ENCODE measurements at regions not wholly inside any gene's neighbourhood (a gene's known extent, or its start where the extent isn't known, plus 50 kb on each side); places are given as distances from the start of the nearest gene placed in this dataset.

GRCh38 chr15:66961407-66961884 lies 104.0 kb upstream of the SMAD3 start:
- peak in 1 of 2 donors; percentile 44 for DNase-seq (ENCODE audit: low read depth in 1 of 2, low spot score in 1 of 2)
- Histone ChIP-seq H3K27me3 (no peaks in the 10 kb centered on the region), H3K36me3 (no peaks in the 10 kb centered on the region), H3K27ac (no peak overlapping the region), H3K9me3 (ENCODE audit: low read depth) (no peaks in the 10 kb centered on the region), H3K4me1 (ENCODE audit: low read depth) (no peaks in the 10 kb centered on the region), H3K4me3 (no peak overlapping the region)
- TF ChIP-seq CTCF (IDR thresholded peaks at IDR 0.05; ENCODE audit: low read depth, low read length) = no peak

- DNase-seq (ENCODE audit: low read depth in 1 of 2, low spot score in 1 of 2) = no peak
- Histone ChIP-seq H3K9me3 (ENCODE audit: low read depth) (no peaks in the 10 kb centered on the region), H3K4me1 (ENCODE audit: low read depth) (no peaks in the 10 kb centered on the region), H3K27ac (no peak overlapping the region), H3K27me3 (no peaks in the 10 kb centered on the region), H3K4me3 (no peak overlapping the region), H3K36me3 (no peaks in the 10 kb centered on the region)
- TF ChIP-seq CTCF (IDR thresholded peaks at IDR 0.05; ENCODE audit: low read depth, low read length) = no peak
Observed at GRCh38 chr15:66961901-66962300, 103.5 kb upstream of the SMAD3 start.

- H3K36me3 ChIP-seq = no peaks in the 10 kb centered on the region
- H3K27ac ChIP-seq = no peak overlapping the region
- no peak for DNase-seq (ENCODE audit: low read depth in 1 of 2, low spot score in 1 of 2)
- no peak for TF ChIP-seq CTCF (IDR thresholded peaks at IDR 0.05; ENCODE audit: low read depth, low read length)
- no peaks in the 10 kb centered on the region for H3K27me3 ChIP-seq
- no peak overlapping the region for H3K4me3 ChIP-seq
- H3K4me1 ChIP-seq (ENCODE audit: low read depth) = no peaks in the 10 kb centered on the region
- no peaks in the 10 kb centered on the region for H3K9me3 ChIP-seq (ENCODE audit: low read depth)
Observed at GRCh38 chr15:66962522-66962921, 102.9 kb upstream of the SMAD3 start.

GRCh38 chr15:66963084-66963483 lies 102.3 kb upstream of the SMAD3 start:
- Histone ChIP-seq H3K27me3 (no peaks in the 10 kb centered on the region), H3K4me3 (no peak overlapping the region), H3K9me3 (ENCODE audit: low read depth) (no peaks in the 10 kb centered on the region), H3K36me3 (no peaks in the 10 kb centered on the region), H3K4me1 (ENCODE audit: low read depth) (no peaks in the 10 kb centered on the region), H3K27ac (no peak overlapping the region)
- no peak for DNase-seq (ENCODE audit: low read depth in 1 of 2, low spot score in 1 of 2)
- no peak for TF ChIP-seq CTCF (IDR thresholded peaks at IDR 0.05; ENCODE audit: low read depth, low read length)

- no peaks in the 10 kb centered on the region for H3K27me3 ChIP-seq
- no peak overlapping the region for H3K4me3 ChIP-seq
- H3K27ac ChIP-seq = no peak overlapping the region
- H3K36me3 ChIP-seq = no peaks in the 10 kb centered on the region
- TF ChIP-seq CTCF (IDR thresholded peaks at IDR 0.05; ENCODE audit: low read depth, low read length) = no peak
- DNase-seq (ENCODE audit: low read depth in 1 of 2, low spot score in 1 of 2) = no peak
- H3K4me1 ChIP-seq (ENCODE audit: low read depth) = no peaks in the 10 kb centered on the region
- no peaks in the 10 kb centered on the region for H3K9me3 ChIP-seq (ENCODE audit: low read depth)
Observed at GRCh38 chr15:66963710-66964109, 101.7 kb upstream of the SMAD3 start.
